ENCODE measurements at regions not wholly inside any gene's neighbourhood (a gene's known extent, or its start where the extent isn't known, plus 50 kb on each side); places are given as distances from the start of the nearest gene placed in this dataset.

GRCh38 chr2:176843208-176843607 lies 369.4 kb upstream of the HNRNPA3 start:
- no peak overlapping the region for H3K4me3 ChIP-seq (ENCODE audit: low read depth, low read length)
- no peak for TF ChIP-seq CTCF (IDR thresholded peaks at IDR 0.05; ENCODE audit: borderline replicate concordance, insufficient read depth, low read depth, low read length)

GRCh38 chr2:176844461-176844860 lies 368.1 kb upstream of the HNRNPA3 start:
- H3K4me3 ChIP-seq (ENCODE audit: low read depth, low read length): no peak overlapping the region
- no peak for TF ChIP-seq CTCF (IDR thresholded peaks at IDR 0.05; ENCODE audit: borderline replicate concordance, insufficient read depth, low read depth, low read length)

DNA sequence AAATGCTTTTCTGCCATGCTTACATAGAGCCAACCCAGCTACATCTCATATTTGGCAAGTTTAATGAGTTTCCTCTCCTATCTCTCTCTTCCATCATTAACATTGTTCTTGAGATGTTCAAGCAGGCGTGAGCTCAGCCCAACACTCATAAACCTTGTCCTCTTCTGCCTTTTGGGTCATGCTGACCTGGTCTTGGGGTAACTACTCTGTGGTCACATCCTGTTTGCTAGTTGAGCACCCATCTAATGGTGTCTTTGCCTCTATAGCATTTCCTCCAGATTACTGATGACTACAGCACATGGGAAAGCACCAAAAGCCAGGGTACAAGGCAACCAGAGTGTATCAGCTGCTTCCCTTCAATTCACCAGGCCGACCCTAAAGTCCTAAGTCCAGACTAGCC lies 366.9 kb upstream of the HNRNPA3 start:
- TF ChIP-seq CTCF (IDR thresholded peaks at IDR 0.05; ENCODE audit: borderline replicate concordance, insufficient read depth, low read depth, low read length): no peak
- H3K4me3 ChIP-seq (ENCODE audit: low read depth, low read length): no peak overlapping the region

GRCh38 chr2:176847575-176847974 lies 365.0 kb upstream of the HNRNPA3 start:
- TF ChIP-seq CTCF (IDR thresholded peaks at IDR 0.05; ENCODE audit: borderline replicate concordance, insufficient read depth, low read depth, low read length): no peak
- no peak overlapping the region for H3K4me3 ChIP-seq (ENCODE audit: low read depth, low read length)

- no peak overlapping the region for H3K4me3 ChIP-seq (ENCODE audit: low read depth, low read length)
- TF ChIP-seq CTCF (IDR thresholded peaks at IDR 0.05; ENCODE audit: borderline replicate concordance, insufficient read depth, low read depth, low read length): no peak
Measured at GRCh38 chr2:176848844-176849243, 363.8 kb upstream of the HNRNPA3 start.

- no peak overlapping the region for H3K4me3 ChIP-seq (ENCODE audit: low read depth, low read length)
- no peak for TF ChIP-seq CTCF (IDR thresholded peaks at IDR 0.05; ENCODE audit: borderline replicate concordance, insufficient read depth, low read depth, low read length)
Measured at GRCh38 chr2:176851200-176851888, 361.2 kb upstream of the HNRNPA3 start.

DNA sequence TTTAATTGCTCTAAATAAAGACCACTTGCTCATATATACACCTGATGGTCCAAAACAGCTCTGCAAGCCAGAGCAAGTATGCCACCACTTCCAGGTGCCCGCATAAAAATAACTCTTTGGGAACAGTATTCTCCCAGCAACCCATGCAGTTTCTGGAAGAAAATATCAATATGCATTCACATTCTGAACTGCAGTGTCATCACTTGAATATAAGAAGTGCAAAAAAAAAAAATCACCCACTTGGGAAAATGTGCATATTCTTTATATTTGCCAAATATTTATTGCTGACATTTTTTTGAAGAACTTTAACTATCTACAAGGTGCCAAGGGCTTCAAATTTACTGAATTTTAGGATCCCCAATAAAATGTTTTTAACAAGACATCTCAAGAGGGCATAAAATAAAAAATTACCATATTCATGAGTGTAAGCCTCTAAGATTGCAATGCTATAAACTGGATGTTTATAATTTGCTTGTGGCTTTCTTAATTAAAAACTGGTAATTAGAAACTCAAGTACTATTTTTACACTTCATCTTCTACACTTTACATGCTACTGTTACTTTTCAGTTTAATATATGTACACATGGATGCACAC lies 360.6 kb upstream of the HNRNPA3 start:
- H3K4me3 ChIP-seq (ENCODE audit: low read depth, low read length): no peak overlapping the region
- no peak for TF ChIP-seq CTCF (IDR thresholded peaks at IDR 0.05; ENCODE audit: borderline replicate concordance, insufficient read depth, low read depth, low read length)

Data from GM12875 (cell line).